ENCODE measurements at regions not wholly inside any gene's neighbourhood (a gene's known extent, or its start where the extent isn't known, plus 50 kb on each side); places are given as distances from the start of the nearest gene placed in this dataset.

DNA sequence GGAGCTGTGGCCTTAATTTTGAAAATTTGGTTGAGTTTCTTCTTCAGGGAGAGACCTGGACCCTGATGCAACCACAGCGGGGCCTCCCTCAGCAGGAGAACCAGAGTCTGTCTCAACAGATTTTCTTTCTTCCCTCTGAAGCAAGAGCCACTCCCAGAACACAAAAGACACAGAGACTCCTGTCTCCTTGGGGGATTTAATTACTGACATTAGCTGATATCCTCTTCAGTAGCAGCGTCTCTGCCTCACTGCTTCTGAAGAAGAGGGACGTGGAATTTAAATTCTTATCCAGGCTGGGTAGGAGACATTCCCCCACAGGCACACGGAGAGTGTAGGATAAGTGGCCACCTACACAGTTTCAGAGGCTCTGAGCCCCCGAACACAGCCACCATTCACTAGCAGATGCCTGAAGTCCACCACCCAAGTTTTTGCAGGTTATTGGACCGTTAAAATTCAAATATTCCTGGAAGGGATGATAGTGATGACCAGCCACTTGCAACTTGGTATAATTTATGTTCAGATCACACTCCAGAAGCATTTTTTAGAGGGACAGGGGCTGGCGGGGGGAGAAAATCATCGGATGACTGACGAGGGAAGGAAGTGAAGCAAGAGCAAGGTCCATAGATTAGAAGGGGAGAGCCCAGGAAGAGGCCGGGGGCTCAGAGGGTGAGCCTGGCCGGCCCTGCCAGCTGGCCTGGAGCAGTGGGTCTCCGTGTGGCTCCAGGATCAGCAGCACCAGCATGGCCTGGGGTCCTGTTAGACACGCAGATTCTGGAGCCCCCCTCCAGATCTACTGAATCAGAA lies 109.7 kb downstream of the BDH1 start:
- Histone ChIP-seq H3K4me1 (no peaks in the 10 kb centered on the region), H3K27ac (no peak overlapping the region), H3K9me3 (no peaks in the 10 kb centered on the region), H3K27me3 (no peaks in the 10 kb centered on the region), H3K4me3 (replicated peaks in 1 of 3) (no peak overlapping the region), H3K36me3 (no peaks in the 10 kb centered on the region)
- no peak for DNase-seq
- WGBS, 2 donors: 76 to 79% methylated on average over 11 to 13 of the region's 13 CpGs
- intact Hi-C loops (cut with DNase I): no loop called here
- no peak for TF ChIP-seq POLR2A (IDR thresholded peaks at IDR 0.05)
- TF ChIP-seq, protein P1, sequence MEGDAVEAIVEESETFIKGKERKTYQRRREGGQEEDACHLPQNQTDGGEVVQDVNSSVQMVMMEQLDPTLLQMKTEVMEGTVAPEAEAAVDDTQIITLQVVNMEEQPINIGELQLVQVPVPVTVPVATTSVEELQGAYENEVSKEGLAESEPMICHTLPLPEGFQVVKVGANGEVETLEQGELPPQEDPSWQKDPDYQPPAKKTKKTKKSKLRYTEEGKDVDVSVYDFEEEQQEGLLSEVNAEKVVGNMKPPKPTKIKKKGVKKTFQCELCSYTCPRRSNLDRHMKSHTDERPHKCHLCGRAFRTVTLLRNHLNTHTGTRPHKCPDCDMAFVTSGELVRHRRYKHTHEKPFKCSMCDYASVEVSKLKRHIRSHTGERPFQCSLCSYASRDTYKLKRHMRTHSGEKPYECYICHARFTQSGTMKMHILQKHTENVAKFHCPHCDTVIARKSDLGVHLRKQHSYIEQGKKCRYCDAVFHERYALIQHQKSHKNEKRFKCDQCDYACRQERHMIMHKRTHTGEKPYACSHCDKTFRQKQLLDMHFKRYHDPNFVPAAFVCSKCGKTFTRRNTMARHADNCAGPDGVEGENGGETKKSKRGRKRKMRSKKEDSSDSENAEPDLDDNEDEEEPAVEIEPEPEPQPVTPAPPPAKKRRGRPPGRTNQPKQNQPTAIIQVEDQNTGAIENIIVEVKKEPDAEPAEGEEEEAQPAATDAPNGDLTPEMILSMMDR (IDR thresholded peaks at IDR 0.05): no peak

DNA sequence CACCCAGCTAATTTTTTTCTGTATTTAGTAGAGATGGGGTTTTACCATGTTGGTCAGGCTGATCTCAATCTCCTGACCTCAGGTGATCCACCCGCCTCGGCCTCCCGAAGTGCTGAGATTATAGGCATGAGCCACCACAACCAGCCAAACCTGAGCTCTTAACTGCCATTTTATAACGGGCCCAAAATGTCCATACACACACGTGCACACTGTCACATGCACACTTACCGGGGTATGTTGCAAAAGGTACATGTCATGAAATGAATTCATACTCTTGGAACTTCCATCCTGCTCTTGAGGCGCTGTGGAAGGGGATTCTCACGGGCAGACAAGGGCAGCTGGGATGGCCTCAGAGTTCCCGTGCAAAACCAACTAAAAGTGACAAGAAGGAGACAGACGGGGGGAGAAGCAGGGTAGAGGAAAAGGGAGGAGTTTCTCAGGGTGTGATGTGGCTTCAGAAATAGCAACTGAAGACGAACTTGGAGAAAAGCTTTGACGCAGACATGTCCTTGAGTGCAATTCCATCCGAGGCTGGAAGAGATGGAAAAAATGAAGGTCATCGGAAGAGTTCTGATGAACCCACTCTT lies 110.9 kb downstream of the BDH1 start:
- WGBS, 2 donors: 95 to 96% methylated on average over 14 of the region's 14 CpGs
- Histone ChIP-seq H3K27me3 (no peaks in the 10 kb centered on the region), H3K9me3 (no peaks in the 10 kb centered on the region), H3K4me1 (no peaks in the 10 kb centered on the region), H3K36me3 (no peaks in the 10 kb centered on the region), H3K4me3 (replicated peaks in 1 of 3) (no peak overlapping the region), H3K27ac (no peak overlapping the region)
- DNase-seq: no peak
- intact Hi-C loops (cut with DNase I): no loop called here
- TF ChIP-seq, protein P1 (IDR thresholded peaks at IDR 0.05): no peak
- TF ChIP-seq POLR2A (IDR thresholded peaks at IDR 0.05): no peak

DNA sequence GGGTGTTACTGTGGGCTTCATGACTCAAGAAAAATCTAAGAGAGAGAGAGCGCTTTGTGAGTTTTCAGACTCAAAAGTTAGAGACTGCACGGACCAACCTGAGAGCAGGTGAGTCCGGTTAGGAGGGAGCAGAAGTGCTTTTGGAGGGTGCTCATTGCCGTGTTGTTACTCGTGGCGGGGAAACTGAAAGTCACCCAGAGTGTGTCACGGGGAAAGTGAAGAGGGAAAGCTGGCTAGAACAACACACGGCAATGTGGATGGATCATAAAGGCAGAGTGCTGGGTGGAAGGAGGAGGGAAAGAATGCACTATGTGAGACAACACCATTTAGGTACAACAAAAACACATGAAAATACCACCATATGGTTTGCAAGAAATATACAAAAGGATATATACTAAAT lies 112.3 kb downstream of the BDH1 start:
- Histone ChIP-seq H3K27me3 (no peaks in the 10 kb centered on the region), H3K36me3 (no peaks in the 10 kb centered on the region), H3K4me1 (peaks cover 0 to 5% of the 10 kb centered on the region in 2 donors), H3K9me3 (no peaks in the 10 kb centered on the region), H3K27ac (no peak overlapping the region), H3K4me3 (replicated peaks in 1 of 3) (no peak overlapping the region)
- TF ChIP-seq POLR2A (IDR thresholded peaks at IDR 0.05): no peak
- TF ChIP-seq, protein P1 (IDR thresholded peaks at IDR 0.05): no peak
- intact Hi-C loops (cut with DNase I): no loop called here
- DNase-seq: peak; percentile 57 to 73
- WGBS, 2 donors: 37 to 55% methylated on average over 8 of the region's 8 CpGs

DNA sequence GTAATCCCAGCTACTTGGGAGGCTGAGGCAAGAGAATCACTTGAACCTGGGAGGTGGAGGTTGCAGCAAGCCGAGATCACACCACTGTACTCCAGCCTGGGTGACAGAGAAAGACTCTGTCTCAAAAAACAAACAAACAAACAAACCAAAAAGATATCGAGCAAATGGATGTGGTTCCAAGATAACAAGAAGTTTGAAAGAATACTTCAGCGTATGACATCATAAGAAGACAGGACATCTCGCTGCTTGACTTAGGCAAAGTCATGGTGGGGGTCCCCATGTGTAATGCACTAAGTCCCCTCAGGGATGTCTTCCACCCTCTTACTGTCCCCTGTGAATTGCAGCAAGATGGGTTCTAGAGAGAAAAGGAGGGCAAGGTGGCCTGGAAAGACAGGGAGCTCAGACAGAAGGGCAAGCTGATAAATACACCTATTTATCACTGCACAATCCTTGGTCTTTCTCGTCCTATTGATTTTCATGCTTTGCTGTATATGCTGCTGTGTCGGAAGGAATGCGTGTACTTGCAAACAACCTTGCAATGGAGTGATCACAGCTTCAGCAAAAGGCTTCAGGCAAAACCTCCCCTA lies 115.0 kb downstream of the BDH1 start:
- intact Hi-C loops (cut with DNase I): no loop called here
- 93 to 94% methylated on average over 7 of the region's 7 CpGs for WGBS, 2 donors

More for the DNA sequence above, 115.0 kb downstream of the BDH1 start:
- no peak for DNase-seq
- no peaks in the 10 kb centered on the region for H3K27me3 ChIP-seq
- no peaks in the 10 kb centered on the region for H3K36me3 ChIP-seq
- H3K27ac ChIP-seq: no peak overlapping the region
- no peak for TF ChIP-seq POLR2A (IDR thresholded peaks at IDR 0.05)
- TF ChIP-seq, protein P1 (IDR thresholded peaks at IDR 0.05): no peak
- no peak overlapping the region for H3K4me3 ChIP-seq (replicated peaks in 1 of 3)
- H3K4me1 ChIP-seq: peaks cover 0 to 6% of the 10 kb centered on the region in 2 donors
- H3K9me3 ChIP-seq: no peaks in the 10 kb centered on the region
